Iris pigment epithelial cell (primary cell): ENCODE measurements at regions not wholly inside any gene's neighbourhood (a gene's known extent, or its start where the extent isn't known, plus 50 kb on each side); places are given as distances from the start of the nearest gene placed in this dataset.

Experiments used
- DNase-seq: peaks from one replicate; pipeline ENCODE4 v3.0.0-alpha.2; 2011; ENCODE audit warnings: low read depth

- no peak for DNase-seq
These were observed 249.0 kb downstream of the PTPRU start for GRCh38 chr1:29485096-29485925.

- no peak for DNase-seq
These were observed 246.7 kb downstream of the PTPRU start for GRCh38 chr1:29482991-29483390.

GRCh38 chr1:29482064-29482463 is 245.7 kb downstream of the PTPRU start:
- DNase-seq, result no peak

- no peak for DNase-seq
These were observed 244.7 kb downstream of the PTPRU start for GRCh38 chr1:29481031-29481430.

GRCh38 chr1:29478879-29479278 is 242.6 kb downstream of the PTPRU start:
- DNase-seq, result no peak

- DNase-seq, result no peak
These were observed 241.9 kb downstream of the PTPRU start for GRCh38 chr1:29478151-29478791.

GRCh38 chr1:29475326-29475725 is 239.0 kb downstream of the PTPRU start:
- DNase-seq, result no peak

GRCh38 chr1:29474274-29475244 is 238.2 kb downstream of the PTPRU start:
- DNase-seq, result no peak

- DNase-seq, result no peak
These were observed 237.0 kb downstream of the PTPRU start for GRCh38 chr1:29473161-29473855.

GRCh38 chr1:29471487-29472313 is 235.4 kb downstream of the PTPRU start:
- no peak for DNase-seq

GRCh38 chr1:29470788-29471119 is 234.4 kb downstream of the PTPRU start:
- no peak for DNase-seq

- DNase-seq, result no peak
These were observed 233.9 kb downstream of the PTPRU start for GRCh38 chr1:29470087-29470787.

- DNase-seq, result no peak
These were observed 233.1 kb downstream of the PTPRU start for GRCh38 chr1:29469457-29469856.

GRCh38 chr1:29467989-29468900 is 231.9 kb downstream of the PTPRU start:
- no peak for DNase-seq

GRCh38 chr1:29466258-29466657 is 229.9 kb downstream of the PTPRU start:
- DNase-seq, result no peak

- peak; percentile 11 for DNase-seq
These were observed 229.4 kb downstream of the PTPRU start for GRCh38 chr1:29465755-29466154.

GRCh38 chr1:29462096-29462495 is 225.8 kb downstream of the PTPRU start:
- no peak for DNase-seq

- DNase-seq, result no peak
These were observed 224.9 kb downstream of the PTPRU start for GRCh38 chr1:29461115-29461739.

- DNase-seq, result no peak
These were observed 224.4 kb downstream of the PTPRU start for GRCh38 chr1:29460694-29461093.
